ENCODE measurements at regions not wholly inside any gene's neighbourhood (a gene's known extent, or its start where the extent isn't known, plus 50 kb on each side); places are given as distances from the start of the nearest gene placed in this dataset.

GRCh38 chr2:5409898-5410381, 282.2 kb upstream of the SOX11 start:
- Histone ChIP-seq H3K4me3 (no peak overlapping the region), H3K36me3 (ENCODE audit: low read depth) (no peaks in the 10 kb centered on the region), H3K9me2 (ENCODE audit: insufficient read depth) (no peaks in the 10 kb centered on the region), H3K27me3 (replicated peaks; ENCODE audit: insufficient read depth) (no peaks in the 10 kb centered on the region), H3F3A (ENCODE audit: insufficient read depth) (no peaks in the 10 kb centered on the region), H3K4me2 (ENCODE audit: unreplicated experiment) (no peak overlapping the region), H3K4me1 (ENCODE audit: insufficient read depth) (no peaks in the 10 kb centered on the region), H3K9ac (no peak overlapping the region), H3K79me2 (ENCODE audit: insufficient read depth) (no peaks in the 10 kb centered on the region), H4K20me1 (ENCODE audit: insufficient read depth) (no peaks in the 10 kb centered on the region), H2AFZ (no peak overlapping the region), H3K9me3 (ENCODE audit: low read depth) (no peaks in the 10 kb centered on the region), H3K27ac (no peak overlapping the region)
- no peak for TF ChIP-seq EZH2phosphoT487 (IDR thresholded peaks at IDR 0.05; ENCODE audit: insufficient read depth, low read depth)
- TF ChIP-seq EZH2 (IDR thresholded peaks at IDR 0.05; ENCODE audit: insufficient read depth, poor library complexity, severe bottlenecking), result no peak
- in situ Hi-C loops (cut with MboI), result no loop called here
- 39% methylated on average over 10 of the region's 10 CpGs for WGBS, 2 experiments (ENCODE audit: low coverage in 1 of 2, low lambda C conversion rate in 2 of 2, missing lambda C conversion rate in 2 of 2)
- no peak for DNase-seq

- Histone ChIP-seq H3K9me3 (ENCODE audit: low read depth) (no peaks in the 10 kb centered on the region), H3F3A (ENCODE audit: insufficient read depth) (no peaks in the 10 kb centered on the region), H2AFZ (no peak overlapping the region), H3K36me3 (ENCODE audit: low read depth) (no peaks in the 10 kb centered on the region), H3K4me3 (no peak overlapping the region), H3K9ac (no peak overlapping the region), H3K9me2 (ENCODE audit: insufficient read depth) (no peaks in the 10 kb centered on the region), H3K27ac (no peak overlapping the region), H3K4me1 (ENCODE audit: insufficient read depth) (no peaks in the 10 kb centered on the region), H4K20me1 (ENCODE audit: insufficient read depth) (no peaks in the 10 kb centered on the region), H3K4me2 (ENCODE audit: unreplicated experiment) (no peak overlapping the region), H3K79me2 (ENCODE audit: insufficient read depth) (no peaks in the 10 kb centered on the region), H3K27me3 (replicated peaks; ENCODE audit: insufficient read depth) (no peaks in the 10 kb centered on the region)
- 25% methylated on average over 4 of the region's 4 CpGs for WGBS, 2 experiments (ENCODE audit: low coverage in 1 of 2, low lambda C conversion rate in 2 of 2, missing lambda C conversion rate in 2 of 2)
- no peak for TF ChIP-seq EZH2phosphoT487 (IDR thresholded peaks at IDR 0.05; ENCODE audit: insufficient read depth, low read depth)
- TF ChIP-seq EZH2 (IDR thresholded peaks at IDR 0.05; ENCODE audit: insufficient read depth, poor library complexity, severe bottlenecking), result no peak
- in situ Hi-C loops (cut with MboI), result no loop called here
- no peak for DNase-seq
Observed at GRCh38 chr2:5410991-5411700, 281.0 kb upstream of the SOX11 start.

DNA sequence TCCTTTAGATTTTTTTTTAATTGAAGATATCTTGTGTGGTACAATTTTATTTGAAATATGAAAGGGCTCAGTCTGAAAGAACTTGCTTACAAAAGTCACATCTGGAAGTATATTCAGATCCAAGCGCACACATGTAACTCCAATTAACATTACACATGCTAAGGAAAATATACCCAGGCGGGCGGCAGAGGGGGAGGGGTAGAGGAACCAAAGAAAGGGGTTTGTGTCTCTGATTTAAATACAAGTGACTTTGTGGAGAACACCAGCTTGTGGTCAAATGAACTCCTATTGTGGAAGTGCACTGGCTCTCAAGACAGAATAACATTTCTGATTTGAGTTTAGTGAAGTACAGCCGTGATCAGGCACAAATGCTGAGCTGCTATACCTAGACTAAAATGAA, 280.2 kb upstream of the SOX11 start:
- Histone ChIP-seq H3F3A (ENCODE audit: insufficient read depth) (no peaks in the 10 kb centered on the region), H3K4me1 (ENCODE audit: insufficient read depth) (no peaks in the 10 kb centered on the region), H3K27ac (no peak overlapping the region), H3K27me3 (replicated peaks; ENCODE audit: insufficient read depth) (no peaks in the 10 kb centered on the region), H3K79me2 (ENCODE audit: insufficient read depth) (no peaks in the 10 kb centered on the region), H4K20me1 (ENCODE audit: insufficient read depth) (no peaks in the 10 kb centered on the region), H2AFZ (no peak overlapping the region), H3K4me3 (no peak overlapping the region), H3K36me3 (ENCODE audit: low read depth) (no peaks in the 10 kb centered on the region), H3K9ac (no peak overlapping the region), H3K4me2 (ENCODE audit: unreplicated experiment) (no peak overlapping the region), H3K9me2 (ENCODE audit: insufficient read depth) (no peaks in the 10 kb centered on the region), H3K9me3 (ENCODE audit: low read depth) (no peaks in the 10 kb centered on the region)
- TF ChIP-seq EZH2phosphoT487 (IDR thresholded peaks at IDR 0.05; ENCODE audit: insufficient read depth, low read depth) (no peak), EZH2 (IDR thresholded peaks at IDR 0.05; ENCODE audit: insufficient read depth, poor library complexity, severe bottlenecking) (no peak)
- 6 to 14% methylated on average over 4 of the region's 4 CpGs for WGBS, 2 experiments (ENCODE audit: low coverage in 1 of 2, low lambda C conversion rate in 2 of 2, missing lambda C conversion rate in 2 of 2)
- in situ Hi-C loops (cut with MboI), result no loop called here
- no peak for DNase-seq

- H3K4me2 ChIP-seq (ENCODE audit: unreplicated experiment), result no peak overlapping the region
- 22 to 36% methylated on average over 2 of the region's 2 CpGs for WGBS, 2 experiments (ENCODE audit: low coverage in 1 of 2, low lambda C conversion rate in 2 of 2, missing lambda C conversion rate in 2 of 2)
- H4K20me1 ChIP-seq (ENCODE audit: insufficient read depth), result no peaks in the 10 kb centered on the region
- TF ChIP-seq EZH2phosphoT487 (IDR thresholded peaks at IDR 0.05; ENCODE audit: insufficient read depth, low read depth) (no peak), EZH2 (IDR thresholded peaks at IDR 0.05; ENCODE audit: insufficient read depth, poor library complexity, severe bottlenecking) (no peak)
- H3K27me3 ChIP-seq (replicated peaks; ENCODE audit: insufficient read depth), result no peaks in the 10 kb centered on the region
- H3K9ac ChIP-seq, result no peak overlapping the region
- H3K9me3 ChIP-seq (ENCODE audit: low read depth), result no peaks in the 10 kb centered on the region
- no peaks in the 10 kb centered on the region for H3K36me3 ChIP-seq (ENCODE audit: low read depth)
- H3K79me2 ChIP-seq (ENCODE audit: insufficient read depth), result no peaks in the 10 kb centered on the region
- no peak overlapping the region for H3K4me3 ChIP-seq
- no peaks in the 10 kb centered on the region for H3K4me1 ChIP-seq (ENCODE audit: insufficient read depth)
- H3K27ac ChIP-seq, result no peak overlapping the region
- H2AFZ ChIP-seq, result no peak overlapping the region
- no peaks in the 10 kb centered on the region for H3F3A ChIP-seq (ENCODE audit: insufficient read depth)
- in situ Hi-C loops (cut with MboI), result no loop called here
- no peaks in the 10 kb centered on the region for H3K9me2 ChIP-seq (ENCODE audit: insufficient read depth)
- no peak for DNase-seq
Observed at GRCh38 chr2:5433855-5434254, 258.3 kb upstream of the SOX11 start.

Measured in GM23248 (cell line).